IPS-NIHi7 (cell line): ENCODE measurements at regions not wholly inside any gene's neighbourhood (a gene's known extent, or its start where the extent isn't known, plus 50 kb on each side); places are given as distances from the start of the nearest gene placed in this dataset.

ENCODE experiments used
- DNase-seq: peaks from one replicate; pipeline ENCODE4 v3.0.0; 2012; ENCODE audit warnings: mixed read lengths; ENCODE audit errors: extremely low spot score

DNA sequence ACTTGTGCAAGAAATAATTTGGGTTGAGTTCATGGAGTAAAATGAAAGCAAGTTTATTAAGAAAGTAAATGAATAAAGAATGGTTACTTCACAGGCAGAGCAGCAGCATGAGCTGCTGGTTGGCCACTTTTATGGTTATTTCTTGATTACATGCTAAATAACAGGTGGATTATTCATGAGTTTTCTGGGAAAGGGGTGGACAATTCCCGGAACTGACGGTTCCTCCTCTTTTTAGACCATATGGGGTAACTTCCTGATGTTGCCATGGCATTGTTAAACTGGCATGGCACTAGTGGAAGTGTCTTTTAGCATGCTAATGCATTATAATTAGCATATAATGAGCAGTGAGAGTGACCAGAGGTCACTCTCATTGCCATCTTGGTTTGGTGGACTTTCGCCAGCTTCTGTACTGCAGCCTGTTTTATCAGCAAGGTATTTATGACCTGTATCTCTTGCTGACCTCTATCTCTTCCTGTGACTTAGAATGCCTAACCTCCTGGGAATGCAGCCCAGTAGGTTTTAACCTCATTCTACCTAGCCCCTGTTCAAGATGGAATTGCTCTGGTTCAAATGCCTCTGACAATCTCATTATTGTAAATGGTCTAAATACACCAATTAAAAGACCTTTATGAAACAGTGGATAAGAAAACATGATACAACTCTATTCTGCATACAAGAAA, 114.1 kb upstream of the FIGN start:
- DNase-seq, result no peak

DNA sequence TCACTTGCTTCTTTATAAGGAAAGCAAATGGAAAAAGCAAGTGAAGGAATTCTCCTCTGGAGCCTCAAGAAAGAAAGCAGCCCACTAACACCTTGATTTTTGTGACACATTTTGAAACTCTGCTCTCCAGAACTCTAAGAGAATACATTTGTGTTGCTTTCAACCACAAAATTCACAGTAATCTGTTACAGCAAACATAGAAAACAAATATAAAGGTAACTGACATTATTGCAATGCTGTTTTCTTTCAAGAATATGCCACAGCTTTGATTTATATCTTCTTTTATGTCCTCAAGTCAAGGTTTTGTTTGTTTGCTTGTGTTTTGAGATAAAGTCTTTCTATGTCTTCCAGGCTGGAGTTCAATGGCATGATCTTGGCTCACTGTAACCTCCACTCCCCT, 103.1 kb upstream of the FIGN start:
- DNase-seq, result no peak

DNA sequence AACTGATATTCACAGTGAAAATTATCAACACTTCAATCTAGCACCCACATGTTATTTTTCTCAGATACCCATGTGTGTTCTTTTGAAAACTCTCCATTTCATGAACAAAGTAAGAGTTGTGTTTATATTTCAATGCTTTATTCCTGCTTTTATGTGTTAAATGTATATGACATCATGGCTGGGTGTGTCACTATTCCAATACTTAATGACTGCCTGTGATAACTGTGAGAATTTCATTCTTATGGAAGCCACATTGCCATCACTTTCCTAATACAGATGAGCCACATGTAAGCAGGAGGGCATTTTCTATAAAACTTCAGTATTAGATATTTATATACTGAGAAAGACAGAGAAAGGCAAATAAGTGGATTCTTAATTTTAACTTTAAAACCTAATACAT, 100.4 kb upstream of the FIGN start:
- DNase-seq, result no peak

DNA sequence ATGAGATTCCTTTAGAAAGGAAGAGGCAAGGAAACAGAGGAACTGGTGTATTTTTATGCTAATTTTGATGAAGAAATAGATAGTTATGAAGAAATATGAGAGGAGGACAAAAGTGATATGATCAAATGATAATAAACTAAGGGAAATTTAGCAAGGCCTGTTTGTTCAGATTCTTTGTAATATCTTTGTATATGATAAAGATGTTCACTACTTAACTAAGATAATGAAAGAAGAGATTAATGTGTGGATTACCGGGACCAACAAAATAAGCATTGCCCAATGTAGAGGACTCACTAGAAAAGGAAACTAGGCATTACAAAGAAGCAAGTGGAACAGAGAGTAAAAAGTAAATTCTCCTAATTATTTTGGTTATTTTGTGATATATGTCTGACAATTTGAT, 99.0 kb upstream of the FIGN start:
- DNase-seq, result no peak

DNA sequence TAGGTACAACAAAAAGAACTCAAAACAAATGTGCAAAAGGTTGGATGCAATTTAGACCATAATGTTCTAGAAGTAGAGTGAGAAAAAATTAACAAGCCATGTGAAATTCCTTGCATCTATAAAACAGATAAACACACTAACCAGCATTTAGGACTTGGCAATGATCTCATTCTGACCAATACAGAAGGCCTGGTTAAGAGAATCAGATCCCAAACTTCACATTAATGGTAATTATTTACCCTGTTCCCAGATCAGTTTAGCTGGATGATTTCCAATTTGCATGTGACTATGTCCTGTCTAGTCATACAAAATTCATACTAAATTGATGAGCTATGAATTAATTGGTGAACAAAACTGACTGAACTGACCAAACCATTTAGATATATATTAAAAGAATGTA, 98.4 kb upstream of the FIGN start:
- DNase-seq, result no peak

DNA sequence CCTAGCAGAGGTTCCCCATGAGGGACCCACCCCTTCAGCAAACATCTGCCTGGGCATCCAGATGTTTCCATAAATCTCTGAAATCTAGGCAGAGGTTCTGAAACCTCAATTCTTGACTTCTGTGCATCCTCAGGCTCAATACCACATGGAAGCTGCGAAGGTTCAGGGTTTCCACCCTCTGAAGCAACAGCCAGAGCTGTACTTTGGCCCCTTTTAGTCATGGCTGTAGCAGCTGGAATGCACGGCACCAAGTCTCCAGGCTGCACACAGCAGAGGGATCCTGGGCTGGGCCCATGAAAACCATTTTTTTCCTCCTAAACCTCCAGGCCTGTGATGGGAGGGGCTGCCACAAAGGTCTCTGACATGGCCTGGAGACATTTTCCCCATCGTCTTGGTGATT, 93.0 kb upstream of the FIGN start:
- no peak for DNase-seq

DNA sequence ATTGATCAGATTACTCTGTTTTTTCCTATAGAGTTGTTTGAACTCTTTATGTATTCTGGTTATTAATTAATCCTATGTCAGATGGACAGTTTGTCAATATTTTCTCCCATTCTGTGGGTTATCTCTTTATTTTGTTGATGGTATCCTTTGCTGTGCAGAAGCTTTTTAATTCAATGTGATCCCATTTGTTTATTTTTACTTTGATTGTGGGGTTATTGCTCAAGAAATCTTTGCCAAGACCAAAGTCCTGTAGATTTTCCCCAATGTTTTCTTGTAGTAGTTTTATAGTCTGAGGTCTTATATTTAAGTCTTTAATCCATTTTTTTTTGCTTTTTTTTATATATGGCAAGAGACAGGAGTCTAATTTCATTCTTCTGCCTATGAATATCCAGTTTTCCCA, 86.2 kb upstream of the FIGN start:
- DNase-seq, result no peak

DNA sequence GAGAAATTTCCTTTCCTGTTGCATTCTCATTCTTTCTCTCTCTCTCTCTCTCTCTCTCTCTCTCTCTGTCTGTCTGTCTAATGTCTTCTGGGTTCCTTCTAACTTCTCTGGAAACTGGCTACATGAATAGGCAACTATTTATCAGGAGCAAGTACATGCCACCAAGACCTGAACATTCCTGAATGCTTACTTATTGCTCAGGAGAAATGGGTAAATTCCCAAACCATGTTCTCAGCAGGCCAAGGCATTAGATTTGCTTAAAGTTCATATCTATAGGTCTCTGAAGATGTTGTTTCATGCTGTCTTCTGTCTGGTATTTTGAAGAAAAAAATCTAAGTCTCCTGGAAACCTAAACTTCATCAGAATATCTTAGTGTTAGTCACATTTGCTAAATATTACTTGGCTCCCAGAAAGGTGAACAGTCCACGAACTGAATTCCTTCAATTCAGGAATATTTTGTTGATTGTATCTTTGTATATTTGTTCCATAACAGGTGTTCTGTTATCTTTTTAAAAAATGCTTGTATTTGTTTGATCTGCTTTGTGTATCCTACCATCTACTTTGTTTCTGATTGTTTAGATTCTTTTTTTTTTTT, 77.2 kb upstream of the FIGN start:
- no peak for DNase-seq

DNA sequence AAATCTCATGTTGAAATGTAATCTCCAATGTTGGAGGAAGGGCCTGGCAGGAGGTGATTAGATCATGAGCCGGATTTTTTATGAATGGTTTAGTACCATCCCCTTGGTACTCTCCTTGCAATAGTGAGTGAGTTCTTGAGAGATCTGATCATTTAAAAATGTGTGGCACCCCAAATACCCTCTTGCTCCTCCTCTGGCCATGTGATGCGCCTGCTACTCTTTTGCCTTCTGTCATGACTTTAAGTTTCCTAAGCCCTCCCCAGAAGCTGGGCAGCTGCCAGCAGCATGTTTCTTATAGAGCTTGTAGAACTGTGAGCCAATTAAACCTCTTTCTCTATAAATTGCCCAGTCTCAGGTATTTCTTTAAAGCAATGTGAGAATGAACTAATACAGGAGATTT, 72.6 kb upstream of the FIGN start:
- no peak for DNase-seq

DNA sequence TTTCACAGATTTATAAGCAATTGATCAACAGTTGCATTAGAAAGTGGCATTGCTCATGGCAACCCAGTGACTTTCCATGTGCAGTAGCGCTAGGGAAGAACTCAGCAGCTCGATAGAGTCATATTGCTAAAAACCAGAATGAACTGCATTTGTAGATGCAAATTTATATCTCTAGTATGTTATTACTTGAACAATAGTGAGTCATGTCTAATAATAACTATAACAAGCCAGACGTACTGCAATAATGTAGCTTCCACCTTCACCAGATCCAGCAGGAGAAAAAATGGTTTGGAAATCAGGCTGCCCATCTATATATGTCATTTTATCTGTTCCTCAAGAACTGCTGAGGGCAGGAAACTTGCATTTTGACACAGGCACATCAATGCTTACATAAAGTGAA, 66.5 kb upstream of the FIGN start:
- DNase-seq, result no peak

DNA sequence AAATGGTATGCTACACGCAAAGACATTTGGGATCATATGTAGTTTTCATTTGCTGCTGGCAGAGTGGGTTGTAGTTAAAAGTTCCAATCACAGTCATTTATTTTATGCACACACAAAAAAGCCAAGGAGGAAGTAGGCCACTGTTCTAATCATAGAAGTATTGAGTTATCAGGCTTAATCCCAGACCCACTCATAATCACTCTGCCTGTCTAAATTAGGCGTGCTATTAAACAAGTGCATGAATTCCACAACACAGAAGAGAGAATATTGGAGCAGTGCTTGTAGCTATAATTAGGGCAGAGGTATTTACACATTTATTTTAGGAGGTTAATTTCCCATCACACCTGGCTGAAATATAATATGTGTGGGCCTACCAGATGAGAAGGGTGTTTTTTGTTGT, 65.7 kb upstream of the FIGN start:
- DNase-seq, result no peak

DNA sequence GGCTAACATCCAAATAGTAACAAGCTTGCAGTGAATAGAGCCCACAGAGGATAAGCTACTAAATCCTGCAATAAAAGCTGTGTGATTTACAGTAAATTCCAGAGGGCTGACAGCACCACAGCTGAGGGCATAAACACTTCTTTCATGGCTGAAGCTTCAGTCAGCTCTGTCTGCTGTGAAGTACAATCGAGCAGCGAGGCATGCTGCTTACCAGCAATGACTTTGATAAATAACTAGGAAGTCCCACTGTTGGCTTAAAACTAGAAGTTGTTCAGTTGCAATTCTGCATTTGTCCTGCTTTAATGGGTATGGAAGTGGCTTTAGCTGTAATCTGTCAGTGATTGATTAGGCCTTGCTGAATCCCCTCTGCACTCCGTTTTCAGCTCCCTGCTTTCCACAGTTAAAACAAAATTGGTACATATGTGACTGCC, 65.2 kb upstream of the FIGN start:
- DNase-seq, result peak; percentile 24

DNA sequence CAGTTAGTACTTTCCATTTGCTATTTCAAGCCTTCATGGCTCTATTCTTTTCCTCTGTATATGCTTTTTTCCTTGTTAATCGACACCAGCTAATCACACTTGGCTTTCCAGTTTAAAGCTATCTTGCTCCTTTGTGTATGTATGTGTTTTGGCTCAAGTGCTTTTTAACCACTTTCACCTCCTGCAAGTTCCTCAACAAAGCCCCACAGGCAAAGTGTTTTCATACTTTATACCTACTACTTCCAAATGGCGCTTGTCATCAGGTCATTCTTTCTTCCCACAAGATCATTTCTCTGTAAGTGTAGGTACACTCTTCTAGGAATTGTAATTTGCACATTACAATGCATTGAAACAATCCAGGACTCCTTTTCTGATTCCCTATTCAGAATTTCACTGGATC, 64.0 kb upstream of the FIGN start:
- DNase-seq, result no peak

DNA sequence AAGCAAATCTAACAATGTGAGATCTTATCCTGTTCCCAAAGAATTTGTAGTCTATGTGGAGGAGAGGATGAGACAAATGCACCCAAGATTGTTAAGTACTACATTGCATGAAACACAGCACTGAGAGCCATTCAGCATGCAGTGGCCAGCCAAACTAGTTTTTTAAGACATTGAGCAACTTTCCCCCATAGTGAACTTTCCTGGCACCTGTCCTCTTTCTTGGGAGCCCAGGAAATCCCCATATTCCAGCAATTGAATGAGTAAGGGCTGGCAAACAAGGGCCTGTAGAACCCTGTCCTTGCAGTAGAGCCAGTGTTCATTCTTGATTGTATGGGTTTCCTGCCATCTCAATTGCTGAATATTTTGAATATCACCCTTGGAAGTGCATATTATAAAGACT, 58.8 kb upstream of the FIGN start:
- DNase-seq, result no peak
